CD14-positive monocyte (primary cell): ENCODE measurements at regions not wholly inside any gene's neighbourhood (a gene's known extent, or its start where the extent isn't known, plus 50 kb on each side); places are given as distances from the start of the nearest gene placed in this dataset.
"Not testable (repeated sequence)": the region's sequence is repeated elsewhere in the genome, so short reads cannot be mapped to it uniquely, and the experiment has no call there.

Experiments used
- DNase-seq, 3 donors: peaks; one replicate each; pipeline ENCODE4 v3.0.0-alpha.2; 2011 to 2022
- H2AFZ ChIP-seq: 2 replicates; pipeline ENCODE4 v1.6.0; 2012; ENCODE audit warnings: mild to moderate bottlenecking, low read depth, low read length, inconsistent platforms; ENCODE audit not compliant: insufficient read depth, poor library complexity, severe bottlenecking
- H3K27ac ChIP-seq, 2 donors: 1 replicate in 1 of 2; 2 replicates in 1 of 2; pipeline ENCODE4 v1.5.1; 2012 to 2013; ENCODE audit warnings: low read length in 2 of 2, control low read depth in 1 of 2, inconsistent platforms in 1 of 2, low read depth in 1 of 2, mild to moderate bottlenecking in 1 of 2
- H3K27me3 ChIP-seq, 2 donors: one replicate each; pipeline versions ENCODE4 v1.6.0 to v1.6.1; 2011 to 2013; ENCODE audit warnings: low read length in 2 of 2; ENCODE audit not compliant: control insufficient read depth in 2 of 2, insufficient read depth in 2 of 2
- H3K36me3 ChIP-seq, 2 donors: replicated peaks in 1 of 2; 1 replicate in 1 of 2; 2 replicates in 1 of 2; pipeline versions ENCODE4 v1.5.1 to v1.6.1; 2012 to 2013; ENCODE audit warnings: low read length in 2 of 2, control low read depth in 1 of 2, inconsistent platforms in 1 of 2, mild to moderate bottlenecking in 1 of 2; ENCODE audit not compliant: insufficient read depth in 2 of 2, control insufficient read depth in 1 of 2
- H3K4me1 ChIP-seq, 2 donors: 1 replicate in 1 of 2; 2 replicates in 1 of 2; pipeline versions ENCODE4 v1.5.1 to v1.6.1; 2012 to 2013; ENCODE audit warnings: low read length in 2 of 2, control low read depth in 1 of 2, inconsistent platforms in 1 of 2, mild to moderate bottlenecking in 1 of 2, moderate library complexity in 1 of 2; ENCODE audit not compliant: insufficient read depth in 2 of 2, control insufficient read depth in 1 of 2
- H3K4me2 ChIP-seq: replicated peaks from 2 replicates; pipeline ENCODE3; 2012; ENCODE audit warnings: low read length, moderate library complexity, mild to moderate bottlenecking; ENCODE audit not compliant: poor library complexity, severe bottlenecking; ENCODE audit errors: extremely low read depth
- H3K4me3 ChIP-seq, 3 experiments: fragments of 200-600 bp in 1 of 3; sonication (generic) in 1 of 3; replicated peaks in 1 of 3; 1 replicate in 2 of 3; 2 replicates in 1 of 3; pipeline ENCODE4 v1.5.1; 2011 to 2013; ENCODE audit warnings: low read length in 3 of 3, mild to moderate bottlenecking in 3 of 3, control low read depth in 2 of 3, low read depth in 2 of 3, inconsistent platforms in 1 of 3, moderate library complexity in 1 of 3
- H3K79me2 ChIP-seq: 2 replicates; pipeline ENCODE4 v1.6.0; 2012; ENCODE audit warnings: mild to moderate bottlenecking, control low read depth, inconsistent platforms, low read length, moderate library complexity; ENCODE audit not compliant: insufficient read depth
- H3K9ac ChIP-seq: 2 replicates; pipeline ENCODE4 v1.6.0; 2017; ENCODE audit warnings: low read length, mild to moderate bottlenecking; ENCODE audit not compliant: insufficient read depth, poor library complexity, severe bottlenecking
- H3K9me3 ChIP-seq, 2 donors: replicated peaks in 1 of 2; 1 replicate in 1 of 2; 2 replicates in 1 of 2; pipeline versions ENCODE4 v1.5.1 to v1.6.1; 2012 to 2013; ENCODE audit warnings: low read length in 2 of 2, control low read depth in 1 of 2; ENCODE audit not compliant: control insufficient read depth in 1 of 2, insufficient read depth in 1 of 2
- H4K20me1 ChIP-seq: 2 replicates; pipeline ENCODE4 v1.6.0; 2012; ENCODE audit warnings: mild to moderate bottlenecking, low read length, control low read depth, moderate library complexity; ENCODE audit not compliant: insufficient read depth
- H3K27ac Mint-ChIP-seq, 7 donors: one replicate each; pipeline ENCODE4 v1.8.0; 2020; ENCODE audit warnings: mild to moderate bottlenecking in 7 of 7, mixed read lengths in 7 of 7, moderate library complexity in 6 of 7, inconsistent platforms in 2 of 7
- H3K27me3 Mint-ChIP-seq, 3 donors: one replicate each; pipeline ENCODE4 v1.8.0; 2021 to 2022; ENCODE audit warnings: low read depth in 3 of 3, mild to moderate bottlenecking in 3 of 3, mixed read lengths in 3 of 3, moderate library complexity in 3 of 3, inconsistent platforms in 1 of 3
- H3K36me3 Mint-ChIP-seq, 2 donors: one replicate each; pipeline ENCODE4 v1.8.0; 2020; ENCODE audit warnings: mixed read lengths in 2 of 2, inconsistent platforms in 1 of 2, mild to moderate bottlenecking in 1 of 2
- H3K4me1 Mint-ChIP-seq: one replicate; pipeline ENCODE4 v1.8.0; 2020; ENCODE audit warnings: mild to moderate bottlenecking, mixed read lengths
- H3K4me3 Mint-ChIP-seq, 2 donors: one replicate each; pipeline ENCODE4 v1.8.0; 2020; ENCODE audit warnings: mild to moderate bottlenecking in 2 of 2, mixed read lengths in 2 of 2, moderate library complexity in 1 of 2
- H3K9me3 Mint-ChIP-seq, 7 donors: one replicate each; pipeline ENCODE4 v1.8.0; 2020 to 2022; ENCODE audit warnings: mixed read lengths in 7 of 7, mild to moderate bottlenecking in 6 of 7, moderate library complexity in 6 of 7, inconsistent platforms in 2 of 7
- WGBS: methylation state at CpG from one replicate; pipeline ENCODE4 v1.1.5; 2013; ENCODE audit warnings: missing lambda C conversion rate; ENCODE audit not compliant: insufficient coverage; 5-methylcytosine and 5-hydroxymethylcytosine counted together
- intact Hi-C, 2 donors: fragments of 100-400 bp; cut with micrococcal nuclease; formaldehyde crosslinking; loops; one replicate each; pipeline versions ENCODE4 v1.15.0 to v1.15.1; 2023
- TF ChIP-seq, protein P1 (sequence below): fragments of 200-600 bp; IDR thresholded peaks from one replicate; pipeline ENCODE4 v1.8.0; 2022; ENCODE audit warnings: antibody characterized with exemption, mild to moderate bottlenecking

DNA sequence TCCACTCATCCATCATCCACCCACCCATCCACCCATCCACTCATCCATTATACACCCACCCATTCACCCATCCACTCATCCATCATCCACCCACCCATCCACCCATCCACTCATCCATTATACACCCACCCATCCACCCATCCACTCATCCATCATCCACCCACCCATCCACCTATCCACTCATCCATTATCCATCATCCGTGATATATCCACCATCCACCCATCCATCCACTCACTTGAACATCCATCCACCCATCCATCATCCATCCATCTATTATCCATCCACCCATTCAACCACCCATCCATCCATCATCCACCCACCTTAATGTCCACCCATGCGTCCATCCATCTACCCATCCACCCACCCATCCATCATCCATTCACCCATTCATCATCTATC is 77.7 kb upstream of the LRPAP1 start:
- DNase-seq, H3K4me3 Mint-ChIP-seq, H3K4me1 Mint-ChIP-seq, H2AFZ ChIP-seq, H3K9me3 Mint-ChIP-seq, H3K27ac Mint-ChIP-seq, H3K4me1 ChIP-seq, H3K27ac ChIP-seq, H3K36me3 ChIP-seq, H3K9ac ChIP-seq, intact Hi-C loops, H3K4me3 ChIP-seq, H3K4me2 ChIP-seq, H4K20me1 ChIP-seq, H3K27me3 ChIP-seq, H3K36me3 Mint-ChIP-seq, H3K27me3 Mint-ChIP-seq, H3K79me2 ChIP-seq: not testable (repeated sequence)
- 100% methylated on average over 1 of the region's 2 CpGs for WGBS
- peaks cover 5 to 11% of the 10 kb centered on the region in 2 donors for H3K9me3 ChIP-seq

DNA sequence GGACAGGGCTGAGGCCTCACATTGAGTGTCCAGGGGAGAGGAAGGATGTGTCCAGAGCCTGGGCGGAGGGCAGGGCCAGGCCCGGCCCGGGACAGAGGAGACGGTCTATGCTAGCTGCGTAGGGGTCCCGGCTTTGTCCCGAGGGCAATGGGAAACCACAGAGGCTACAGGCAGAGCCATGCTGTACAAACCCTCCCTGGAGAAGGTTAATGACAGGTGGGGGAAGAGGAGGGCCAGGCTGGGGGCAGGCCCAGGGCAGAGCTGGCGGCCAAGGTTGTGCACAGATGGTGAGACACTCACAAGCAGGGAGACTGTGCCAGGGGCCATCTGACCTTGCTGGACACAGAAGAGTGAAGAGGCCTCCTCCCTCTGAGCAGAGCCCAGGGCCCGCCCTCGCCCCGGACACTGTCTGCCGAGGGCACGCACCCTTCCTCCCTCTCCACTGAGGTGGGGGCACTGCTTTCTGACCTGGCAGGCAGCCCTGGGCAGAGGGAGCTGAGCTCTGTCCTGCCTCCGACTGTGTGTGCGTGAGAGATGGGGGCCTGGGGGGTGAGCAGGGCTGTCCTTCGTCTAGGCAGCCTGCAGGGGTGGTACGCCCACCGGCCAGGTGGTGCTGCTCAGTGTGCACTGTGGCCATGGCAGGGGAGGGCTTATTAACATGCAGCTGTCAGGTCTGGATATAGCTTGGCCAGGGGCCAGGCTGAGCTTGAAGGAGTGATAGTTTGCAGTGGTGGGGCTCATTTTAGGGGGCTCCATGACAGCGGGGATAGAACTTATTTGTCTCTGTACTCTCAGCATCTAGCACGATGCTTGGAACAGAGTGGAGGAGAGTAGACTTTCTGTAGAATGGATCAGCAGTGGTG is 75.7 kb upstream of the LRPAP1 start:
- no peak overlapping the region for H3K27ac Mint-ChIP-seq
- no peaks in the 10 kb centered on the region for H3K4me1 ChIP-seq
- no peak overlapping the region for H3K4me3 ChIP-seq
- no peaks in the 10 kb centered on the region for H3K27me3 ChIP-seq
- no peaks in the 10 kb centered on the region for H3K4me1 Mint-ChIP-seq
- no peak overlapping the region for H3K27ac ChIP-seq
- peaks cover 0 to 7% (median 3%) of the 10 kb centered on the region in 7 donors for H3K9me3 Mint-ChIP-seq
- intact Hi-C loops = no loop called here
- H3K36me3 Mint-ChIP-seq = no peaks in the 10 kb centered on the region
- no peak overlapping the region for H3K9ac ChIP-seq
- 84% methylated on average over 15 of the region's 20 CpGs for WGBS
- no peak overlapping the region for H3K4me2 ChIP-seq
- no peaks in the 10 kb centered on the region for H3K79me2 ChIP-seq
- TF ChIP-seq, protein P1, sequence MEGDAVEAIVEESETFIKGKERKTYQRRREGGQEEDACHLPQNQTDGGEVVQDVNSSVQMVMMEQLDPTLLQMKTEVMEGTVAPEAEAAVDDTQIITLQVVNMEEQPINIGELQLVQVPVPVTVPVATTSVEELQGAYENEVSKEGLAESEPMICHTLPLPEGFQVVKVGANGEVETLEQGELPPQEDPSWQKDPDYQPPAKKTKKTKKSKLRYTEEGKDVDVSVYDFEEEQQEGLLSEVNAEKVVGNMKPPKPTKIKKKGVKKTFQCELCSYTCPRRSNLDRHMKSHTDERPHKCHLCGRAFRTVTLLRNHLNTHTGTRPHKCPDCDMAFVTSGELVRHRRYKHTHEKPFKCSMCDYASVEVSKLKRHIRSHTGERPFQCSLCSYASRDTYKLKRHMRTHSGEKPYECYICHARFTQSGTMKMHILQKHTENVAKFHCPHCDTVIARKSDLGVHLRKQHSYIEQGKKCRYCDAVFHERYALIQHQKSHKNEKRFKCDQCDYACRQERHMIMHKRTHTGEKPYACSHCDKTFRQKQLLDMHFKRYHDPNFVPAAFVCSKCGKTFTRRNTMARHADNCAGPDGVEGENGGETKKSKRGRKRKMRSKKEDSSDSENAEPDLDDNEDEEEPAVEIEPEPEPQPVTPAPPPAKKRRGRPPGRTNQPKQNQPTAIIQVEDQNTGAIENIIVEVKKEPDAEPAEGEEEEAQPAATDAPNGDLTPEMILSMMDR = no peak
- H3K4me3 Mint-ChIP-seq = no peak overlapping the region
- H2AFZ ChIP-seq = no peak overlapping the region
- DNase-seq = no peak
- H3K36me3 ChIP-seq = no peaks in the 10 kb centered on the region
- peaks cover 2 to 6% (median 5%) of the 10 kb centered on the region in 3 donors for H3K27me3 Mint-ChIP-seq
- no peaks in the 10 kb centered on the region for H4K20me1 ChIP-seq
- peaks cover 2 to 7% of the 10 kb centered on the region in 2 donors for H3K9me3 ChIP-seq

DNA sequence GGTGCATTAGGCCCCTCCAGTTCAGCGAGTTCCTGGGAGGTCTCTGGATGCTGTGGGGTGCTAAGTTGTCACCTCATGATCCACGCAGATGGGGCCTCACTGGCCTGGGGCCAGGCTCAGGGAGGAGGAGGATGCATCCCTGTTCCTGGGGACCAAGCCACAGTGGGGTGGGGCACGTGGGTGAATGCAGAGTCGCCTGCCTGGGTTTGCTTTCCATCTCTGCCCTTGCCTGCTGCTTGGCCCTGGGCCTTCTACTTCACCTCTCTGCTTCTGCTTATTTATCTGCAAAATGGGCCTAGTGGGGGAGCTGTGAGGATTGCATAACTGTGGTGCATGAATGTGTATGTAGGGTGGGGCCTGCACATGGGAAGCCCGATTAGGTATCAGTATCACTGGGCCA is 74.6 kb upstream of the LRPAP1 start:
- H3K36me3 Mint-ChIP-seq, DNase-seq, H3K4me3 Mint-ChIP-seq, H2AFZ ChIP-seq, H3K9me3 ChIP-seq, H3K9me3 Mint-ChIP-seq, intact Hi-C loops, H3K27ac Mint-ChIP-seq, H3K4me1 ChIP-seq, H3K27me3 Mint-ChIP-seq, H3K27ac ChIP-seq, H3K79me2 ChIP-seq, H3K36me3 ChIP-seq, H3K9ac ChIP-seq, H3K4me1 Mint-ChIP-seq, H3K4me3 ChIP-seq, H3K4me2 ChIP-seq, H3K27me3 ChIP-seq, H4K20me1 ChIP-seq: not testable (repeated sequence)
- no CpG with 5 or more reads among the region's 5 CpGs for WGBS

DNA sequence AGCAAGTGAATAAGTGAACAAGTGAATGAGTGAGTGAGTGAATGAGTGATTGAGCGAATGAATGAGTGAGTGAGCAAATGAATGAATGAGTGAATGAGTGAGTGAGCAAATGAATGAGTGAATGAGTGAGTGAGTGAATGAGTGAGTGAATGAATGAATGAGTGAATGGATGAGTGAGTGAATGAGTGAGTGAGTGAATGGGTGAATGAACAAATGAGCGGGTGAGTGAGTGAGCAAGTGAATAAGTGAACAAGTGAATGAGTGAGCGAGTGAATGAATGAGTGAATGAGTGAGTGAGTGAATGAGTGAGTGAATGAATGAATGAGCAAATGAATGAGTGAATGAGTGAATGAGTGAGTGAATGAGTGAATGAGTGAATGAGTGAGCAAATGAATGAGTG is 74.0 kb upstream of the LRPAP1 start:
- intact Hi-C loops, H3K4me1 ChIP-seq, H3K4me2 ChIP-seq, H3K4me1 Mint-ChIP-seq, H3K36me3 ChIP-seq, H3K27ac Mint-ChIP-seq, H3K27ac ChIP-seq, DNase-seq, H3K4me3 Mint-ChIP-seq, H3K36me3 Mint-ChIP-seq, H3K4me3 ChIP-seq, H4K20me1 ChIP-seq, H2AFZ ChIP-seq, H3K9ac ChIP-seq, H3K79me2 ChIP-seq, H3K27me3 Mint-ChIP-seq, H3K27me3 ChIP-seq: not testable (repeated sequence)
- peaks cover 5 to 11% of the 10 kb centered on the region in 2 donors for H3K9me3 ChIP-seq
- peaks cover 4 to 14% (median 12%) of the 10 kb centered on the region in 7 donors for H3K9me3 Mint-ChIP-seq
- WGBS = 97% methylated on average over 3 of the region's 3 CpGs
